ENCODE measurements at regions not wholly inside any gene's neighbourhood (a gene's known extent, or its start where the extent isn't known, plus 50 kb on each side); places are given as distances from the start of the nearest gene placed in this dataset.

DNA sequence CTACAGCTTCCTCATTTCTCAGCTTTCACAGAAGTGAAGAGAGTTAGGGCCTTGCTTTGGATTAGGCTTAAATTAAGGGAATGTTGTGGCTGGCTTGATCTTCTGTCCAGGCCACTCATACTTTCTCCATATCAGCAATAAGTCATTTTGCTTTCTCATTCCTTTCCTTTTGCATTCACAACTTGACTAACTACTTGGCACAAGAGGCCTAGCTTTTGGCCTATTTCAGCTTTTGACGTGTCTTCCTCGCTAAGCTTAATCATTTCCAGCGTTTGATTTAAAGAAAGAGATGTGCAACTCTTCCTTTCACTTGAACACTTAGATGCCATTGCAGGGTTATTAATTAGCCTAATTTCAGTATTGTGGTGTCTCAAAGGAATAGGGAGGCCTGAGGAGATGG, 712.0 kb downstream of the INHBA start:
- Histone ChIP-seq H3K36me3 (no peaks in the 10 kb centered on the region), H3K27ac (no peak overlapping the region), H3K27me3 (no peaks in the 10 kb centered on the region), H3K4me1 (no peaks in the 10 kb centered on the region), H3K9me3 (no peaks in the 10 kb centered on the region), H3K4me3 (no peak overlapping the region)
- 47% methylated on average over 3 of the region's 3 CpGs for WGBS
- no peak for DNase-seq (ENCODE audit: low spot score in 2 of 2)
- no peak for TF ChIP-seq EP300 (IDR thresholded peaks at IDR 0.05)
- TF ChIP-seq, protein P1, sequence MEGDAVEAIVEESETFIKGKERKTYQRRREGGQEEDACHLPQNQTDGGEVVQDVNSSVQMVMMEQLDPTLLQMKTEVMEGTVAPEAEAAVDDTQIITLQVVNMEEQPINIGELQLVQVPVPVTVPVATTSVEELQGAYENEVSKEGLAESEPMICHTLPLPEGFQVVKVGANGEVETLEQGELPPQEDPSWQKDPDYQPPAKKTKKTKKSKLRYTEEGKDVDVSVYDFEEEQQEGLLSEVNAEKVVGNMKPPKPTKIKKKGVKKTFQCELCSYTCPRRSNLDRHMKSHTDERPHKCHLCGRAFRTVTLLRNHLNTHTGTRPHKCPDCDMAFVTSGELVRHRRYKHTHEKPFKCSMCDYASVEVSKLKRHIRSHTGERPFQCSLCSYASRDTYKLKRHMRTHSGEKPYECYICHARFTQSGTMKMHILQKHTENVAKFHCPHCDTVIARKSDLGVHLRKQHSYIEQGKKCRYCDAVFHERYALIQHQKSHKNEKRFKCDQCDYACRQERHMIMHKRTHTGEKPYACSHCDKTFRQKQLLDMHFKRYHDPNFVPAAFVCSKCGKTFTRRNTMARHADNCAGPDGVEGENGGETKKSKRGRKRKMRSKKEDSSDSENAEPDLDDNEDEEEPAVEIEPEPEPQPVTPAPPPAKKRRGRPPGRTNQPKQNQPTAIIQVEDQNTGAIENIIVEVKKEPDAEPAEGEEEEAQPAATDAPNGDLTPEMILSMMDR (IDR thresholded peaks at IDR 0.05): no peak
- TF ChIP-seq POLR2A (IDR thresholded peaks at IDR 0.05): no peak
- no peak for TF ChIP-seq POLR2AphosphoS5 (IDR thresholded peaks at IDR 0.05)

DNA sequence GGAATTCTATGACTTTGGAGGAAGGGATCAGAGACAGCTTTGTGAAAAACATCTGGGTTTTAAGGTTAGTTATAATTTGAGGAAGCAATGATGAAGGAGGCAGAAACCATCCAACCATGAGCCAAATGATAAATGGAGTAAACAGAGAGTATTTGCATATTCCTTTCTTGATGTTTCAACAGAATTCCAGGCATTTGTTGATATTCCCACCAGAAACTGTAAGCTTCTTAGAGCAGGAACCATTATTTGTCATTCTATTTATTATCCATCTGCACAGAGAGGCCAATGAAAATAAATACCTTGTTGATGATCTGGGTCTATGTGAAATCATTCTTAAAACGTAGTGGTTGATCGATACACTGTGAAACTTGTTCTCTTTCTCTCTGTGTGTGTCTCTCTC, 715.3 kb downstream of the INHBA start:
- H3K27me3 ChIP-seq: no peaks in the 10 kb centered on the region
- H3K27ac ChIP-seq: no peak overlapping the region
- H3K36me3 ChIP-seq: no peaks in the 10 kb centered on the region
- no peaks in the 10 kb centered on the region for H3K4me1 ChIP-seq
- DNase-seq (ENCODE audit: low spot score in 2 of 2): no peak
- 99% methylated on average over 2 of the region's 2 CpGs for WGBS
- no peaks in the 10 kb centered on the region for H3K9me3 ChIP-seq
- TF ChIP-seq, protein P1 (IDR thresholded peaks at IDR 0.05): no peak
- TF ChIP-seq POLR2AphosphoS5 (IDR thresholded peaks at IDR 0.05) (no peak), EP300 (IDR thresholded peaks at IDR 0.05) (no peak), POLR2A (IDR thresholded peaks at IDR 0.05) (no peak)
- H3K4me3 ChIP-seq: no peak overlapping the region

DNA sequence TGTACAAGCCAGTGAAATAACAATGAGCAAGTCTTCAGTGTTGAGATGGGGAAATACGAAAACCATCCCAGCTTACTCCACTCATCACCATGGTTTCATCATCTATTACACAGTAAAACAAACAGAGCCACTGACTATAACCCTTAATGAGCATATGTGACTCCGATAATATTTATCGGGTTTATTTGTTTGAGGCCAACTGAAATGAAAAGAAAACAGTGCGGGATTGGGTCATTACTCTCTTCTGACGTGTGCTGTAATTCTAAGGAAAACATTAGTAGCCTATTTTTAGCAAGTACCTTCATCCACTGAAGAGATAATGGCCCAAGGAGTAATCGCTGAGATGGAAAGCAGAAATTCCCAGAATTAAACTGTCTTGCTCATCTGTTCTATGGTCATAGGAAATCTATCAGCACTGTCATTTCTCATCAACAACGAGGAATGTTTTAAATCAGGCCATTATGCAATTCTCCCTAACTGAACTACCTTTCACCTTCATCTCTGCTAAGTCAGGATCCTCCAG, 716.5 kb downstream of the INHBA start:
- WGBS: 87% methylated on average over 7 of the region's 7 CpGs
- Histone ChIP-seq H3K27me3 (no peaks in the 10 kb centered on the region), H3K4me1 (no peaks in the 10 kb centered on the region), H3K9me3 (no peaks in the 10 kb centered on the region), H3K36me3 (no peaks in the 10 kb centered on the region), H3K4me3 (no peak overlapping the region), H3K27ac (no peak overlapping the region)
- TF ChIP-seq POLR2AphosphoS5 (IDR thresholded peaks at IDR 0.05) (no peak), EP300 (IDR thresholded peaks at IDR 0.05) (no peak), POLR2A (IDR thresholded peaks at IDR 0.05) (no peak)
- TF ChIP-seq, protein P1 (IDR thresholded peaks at IDR 0.05): no peak
- DNase-seq (ENCODE audit: low spot score in 2 of 2): no peak

DNA sequence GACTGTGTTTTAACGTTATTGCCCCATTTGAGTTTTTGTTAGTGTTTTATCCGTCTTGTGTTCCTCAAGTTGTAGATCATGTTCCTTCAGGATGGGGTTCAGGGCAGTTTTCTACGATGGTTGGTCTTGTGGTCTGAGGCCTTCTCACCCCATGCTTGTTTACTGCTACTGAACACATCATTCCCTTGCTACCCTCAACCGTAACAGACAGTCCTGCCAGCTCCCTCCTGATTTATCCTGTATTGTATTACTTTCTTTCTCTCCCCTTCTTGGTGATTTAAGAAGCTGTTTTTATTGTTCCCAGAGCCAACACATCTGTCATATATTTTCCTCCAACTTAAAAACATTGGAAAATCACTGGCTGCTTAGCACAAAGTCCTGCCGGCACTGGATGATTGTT, 719.8 kb downstream of the INHBA start:
- Histone ChIP-seq H3K27me3 (no peaks in the 10 kb centered on the region), H3K9me3 (no peaks in the 10 kb centered on the region), H3K4me3 (no peak overlapping the region), H3K4me1 (no peaks in the 10 kb centered on the region), H3K36me3 (no peaks in the 10 kb centered on the region), H3K27ac (peak overlapping the region; percentile 34)
- TF ChIP-seq POLR2AphosphoS5 (IDR thresholded peaks at IDR 0.05) (no peak), EP300 (IDR thresholded peaks at IDR 0.05) (no peak), POLR2A (IDR thresholded peaks at IDR 0.05) (no peak)
- TF ChIP-seq, protein P1 (IDR thresholded peaks at IDR 0.05): no peak
- no peak for DNase-seq (ENCODE audit: low spot score in 2 of 2)
- 68% methylated on average over 4 of the region's 5 CpGs for WGBS

DNA sequence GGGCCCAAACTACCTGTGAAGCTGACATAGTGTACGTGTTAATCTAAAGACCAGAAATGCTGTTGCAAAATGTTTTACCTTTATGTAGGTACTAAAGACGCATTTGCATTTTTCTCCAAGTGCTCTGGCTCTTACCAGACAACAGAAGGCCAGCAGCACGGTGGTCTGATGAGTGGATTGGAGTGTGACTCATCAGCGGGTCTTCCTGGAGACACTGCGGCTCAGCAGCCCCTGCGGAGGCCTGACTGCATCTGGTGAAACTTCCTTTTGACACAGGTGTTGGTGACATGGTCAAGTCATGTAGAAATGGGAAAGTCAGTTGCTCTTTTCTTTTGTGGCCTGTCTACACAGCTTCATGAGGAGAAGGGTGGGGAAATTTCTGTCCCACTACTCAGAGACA, 723.6 kb downstream of the INHBA start:
- H3K4me1 ChIP-seq: no peaks in the 10 kb centered on the region
- H3K36me3 ChIP-seq: no peaks in the 10 kb centered on the region
- no peaks in the 10 kb centered on the region for H3K9me3 ChIP-seq
- 90% methylated on average over 6 of the region's 6 CpGs for WGBS
- no peak overlapping the region for H3K27ac ChIP-seq
- TF ChIP-seq EP300 (IDR thresholded peaks at IDR 0.05): no peak
- TF ChIP-seq, protein P1 (IDR thresholded peaks at IDR 0.05): no peak
- no peak for TF ChIP-seq POLR2A (IDR thresholded peaks at IDR 0.05)
- no peaks in the 10 kb centered on the region for H3K27me3 ChIP-seq
- no peak for DNase-seq (ENCODE audit: low spot score in 2 of 2)
- no peak overlapping the region for H3K4me3 ChIP-seq

All from suprapubic skin (tissue), 4 donors.